ENCODE measurements at regions not wholly inside any gene's neighbourhood (a gene's known extent, or its start where the extent isn't known, plus 50 kb on each side); places are given as distances from the start of the nearest gene placed in this dataset.

DNA sequence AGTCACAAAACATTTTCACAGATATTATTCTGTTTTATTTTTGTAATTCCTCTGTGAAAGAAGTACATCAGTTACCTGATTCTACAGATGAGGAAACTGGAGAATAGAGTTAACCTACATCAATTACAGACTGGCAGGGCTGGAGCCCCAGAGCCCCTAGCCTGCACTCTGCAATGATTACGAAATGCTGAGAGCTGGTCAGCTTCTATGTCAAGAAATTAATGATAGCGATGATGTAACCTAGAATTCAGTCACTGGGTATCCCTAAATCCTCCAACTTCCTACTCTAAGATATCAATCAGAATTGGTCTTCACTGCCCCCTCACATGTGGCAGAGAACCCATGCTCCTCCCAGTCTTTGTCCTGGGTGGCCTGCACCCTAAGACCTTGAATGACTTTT, 273.5 kb upstream of the PLET1 start:
- no peak overlapping the region for H3K56ac ChIP-seq (replicated peaks; ENCODE audit: insufficient read length, low read depth, low read length)
- WGBS, 2 experiments (ENCODE audit: extremely low coverage in 1 of 2, insufficient coverage in 1 of 2, insufficient read length in 1 of 2, insufficient replicate concordance in 2 of 2, low coverage in 1 of 2, low lambda C conversion rate in 2 of 2, missing lambda C conversion rate in 1 of 2), result 86% methylated on average over 2 of the region's 2 CpGs; no CpG with 5 or more reads in 1 of the 2 experiments
- no peak for DNase-seq (ENCODE audit: low read depth in 1 of 2, low spot score in 2 of 2)
- H3K27ac ChIP-seq (ENCODE audit: low read depth, low read length), result no peak overlapping the region
- no peaks in the 10 kb centered on the region for H4K20me1 ChIP-seq (replicated peaks in 1 of 2; ENCODE audit: control insufficient read depth in 1 of 2, insufficient read depth in 2 of 2, low read length in 2 of 2)
- no peak overlapping the region for H3K18ac ChIP-seq (ENCODE audit: extremely low read depth, low read length)
- H3K23me2 ChIP-seq (ENCODE audit: low read depth, low read length), result no peaks in the 10 kb centered on the region
- H2BK15ac ChIP-seq (ENCODE audit: low read length), result no peak overlapping the region
- no peak overlapping the region for H3K9ac ChIP-seq (replicated peaks in 1 of 4; ENCODE audit: extremely low read depth in 1 of 4, low read depth in 3 of 4, low read length in 3 of 4)
- H3K79me2 ChIP-seq (ENCODE audit: control insufficient read depth in 1 of 2, insufficient read depth in 2 of 2, low read length in 2 of 2), result no peaks in the 10 kb centered on the region
- no peak overlapping the region for H2BK12ac ChIP-seq (ENCODE audit: low read depth, low read length)
- H2AFZ ChIP-seq (ENCODE audit: low read length), result no peak overlapping the region
- no peaks in the 10 kb centered on the region; a peak in 1 of 7 replicates for H3K27me3 ChIP-seq (replicated peaks in 1 of 4; ENCODE audit: control insufficient read depth in 3 of 4, extremely low read depth in 1 of 4, insufficient read depth in 3 of 4, low read length in 3 of 4)
- no peak overlapping the region for H4K91ac ChIP-seq (replicated peaks; ENCODE audit: insufficient read length, low read length)
- no peak overlapping the region for H4K5ac ChIP-seq (ENCODE audit: insufficient read length, low read depth, low read length)
- H2BK5ac ChIP-seq (ENCODE audit: low read depth, low read length), result no peak overlapping the region
- no peak overlapping the region for H3K14ac ChIP-seq (ENCODE audit: insufficient read length)
- no peaks in the 10 kb centered on the region for H3K36me3 ChIP-seq (ENCODE audit: control insufficient read depth in 2 of 4, insufficient read depth in 4 of 4, low read length in 3 of 4)
- H4K8ac ChIP-seq (ENCODE audit: extremely low read depth, insufficient read depth, low read length), result no peak overlapping the region
- no peak for FAIRE-seq
- no peak overlapping the region for H2BK20ac ChIP-seq (ENCODE audit: low read length)
- no peaks in the 10 kb centered on the region for H3K79me1 ChIP-seq (ENCODE audit: low read depth, low read length)
- POLR2A ChIA-PET (ENCODE audit: partially characterized antibody), result no interaction called here
- H3K4ac ChIP-seq (replicated peaks; ENCODE audit: insufficient read length, low read depth, low read length), result no peak overlapping the region
- no peak overlapping the region for H2AK5ac ChIP-seq (ENCODE audit: low read depth, low read length)
- TF ChIP-seq EZH2 (IDR thresholded peaks at IDR 0.05; ENCODE audit: low read depth, low read length, severe bottlenecking), result no peak
- no peak for TF ChIP-seq CTBP2 (IDR thresholded peaks at IDR 0.05; ENCODE audit: borderline replicate concordance, insufficient read depth, insufficient read length, low read length)
- no peak for TF ChIP-seq SP1 (IDR thresholded peaks at IDR 0.05; ENCODE audit: low read depth, low read length)
- TF ChIP-seq CBX5 (IDR thresholded peaks at IDR 0.05; ENCODE audit: low read depth, low read length), result no peak
- no peaks in the 10 kb centered on the region for H3K4me1 ChIP-seq (replicated peaks in 1 of 4; ENCODE audit: control insufficient read depth in 3 of 4, insufficient read depth in 4 of 4, low read length in 3 of 4)
- no peak overlapping the region for H3K4me2 ChIP-seq (ENCODE audit: insufficient read depth in 1 of 2, low read depth in 2 of 2, low read length in 2 of 2)
- CTCF ChIA-PET (ENCODE audit: partially characterized antibody), result interaction anchor here (1.2 to 2.2 kb wide), 3 partner anchors 10 to 78 kb away, joined by 3 to 7 read pairs (median 3); no protein-coding TSS in a partner anchor
- H3K23ac ChIP-seq (ENCODE audit: insufficient read length), result no peak overlapping the region
- H2BK120ac ChIP-seq (replicated peaks; ENCODE audit: low read depth, low read length), result no peak overlapping the region
- no peaks in the 10 kb centered on the region for H3K9me3 ChIP-seq (ENCODE audit: insufficient read depth in 2 of 2, low read depth in 1 of 2, low read length in 1 of 2)
- H3K4me3 ChIP-seq (ENCODE audit: extremely low read depth in 1 of 4, insufficient read depth in 2 of 4, low read depth in 3 of 4, low read length in 4 of 4), result no peak overlapping the region

All from H1 (cell line).